ENCODE measurements at regions not wholly inside any gene's neighbourhood (a gene's known extent, or its start where the extent isn't known, plus 50 kb on each side); places are given as distances from the start of the nearest gene placed in this dataset.
"Not testable (repeated sequence)": the region's sequence is repeated elsewhere in the genome, so short reads cannot be mapped to it uniquely, and the experiment has no call there.

DNA sequence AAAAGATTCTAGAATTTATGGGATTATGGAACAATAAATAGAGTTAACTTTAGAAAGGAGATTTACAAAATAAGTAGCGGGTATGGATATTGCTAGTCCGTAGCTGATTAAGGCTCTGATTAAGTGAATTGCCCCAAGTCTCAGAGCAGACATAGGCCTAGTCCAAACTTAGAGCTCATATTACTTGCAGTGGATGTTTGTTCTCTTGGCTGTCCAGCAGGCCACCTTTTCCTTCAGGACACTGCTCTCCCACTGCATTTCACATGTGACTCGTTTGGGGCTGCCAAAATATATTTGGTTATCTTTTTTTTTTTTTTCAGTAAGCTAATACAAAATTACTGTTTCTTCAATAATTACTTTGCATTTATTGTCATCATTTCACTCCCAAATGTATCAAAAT, 76.6 kb downstream of the ARRDC3 start:
- POLR2A ChIA-PET, result interaction anchor here (1.5 kb wide), 1 partner anchor 77 kb away, joined by 4 read pairs; the partner anchor contains the start of gene ARRDC3
- no peak for DNase-seq (ENCODE audit: low spot score)

DNA sequence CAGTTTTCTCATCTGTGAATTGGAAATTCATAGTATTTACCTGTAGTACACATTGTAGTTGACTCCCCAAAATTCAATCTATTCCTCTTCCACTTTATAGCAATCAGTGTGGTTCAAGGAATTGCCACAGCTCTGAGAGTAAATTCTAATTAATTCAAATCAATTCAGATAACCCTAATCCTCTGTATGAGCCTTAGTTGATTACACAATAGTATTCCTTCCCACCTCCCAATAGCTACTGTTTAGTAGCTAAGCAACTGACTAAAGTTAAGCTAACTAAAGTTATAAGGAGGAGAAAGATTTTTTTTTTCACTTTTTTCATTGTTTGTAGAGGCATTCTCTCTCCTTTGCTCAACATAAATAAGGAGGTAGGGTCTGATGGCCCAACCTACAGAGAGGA, 77.5 kb downstream of the ARRDC3 start:
- ChIA-PET CTCF (ENCODE audit: unreplicated experiment) (no interaction called here), POLR2A (interaction anchor here (0.6 to 1.5 kb wide), 3 partner anchors 30 to 85 kb away, joined by 3 to 7 read pairs (median 4); partner anchors contain the start of gene ARRDC3)
- TF ChIP-seq EZH2phosphoT487 (IDR thresholded peaks at IDR 0.05; ENCODE audit: borderline replicate concordance, low read depth, low read length), result no peak
- TF ChIP-seq, protein P1, sequence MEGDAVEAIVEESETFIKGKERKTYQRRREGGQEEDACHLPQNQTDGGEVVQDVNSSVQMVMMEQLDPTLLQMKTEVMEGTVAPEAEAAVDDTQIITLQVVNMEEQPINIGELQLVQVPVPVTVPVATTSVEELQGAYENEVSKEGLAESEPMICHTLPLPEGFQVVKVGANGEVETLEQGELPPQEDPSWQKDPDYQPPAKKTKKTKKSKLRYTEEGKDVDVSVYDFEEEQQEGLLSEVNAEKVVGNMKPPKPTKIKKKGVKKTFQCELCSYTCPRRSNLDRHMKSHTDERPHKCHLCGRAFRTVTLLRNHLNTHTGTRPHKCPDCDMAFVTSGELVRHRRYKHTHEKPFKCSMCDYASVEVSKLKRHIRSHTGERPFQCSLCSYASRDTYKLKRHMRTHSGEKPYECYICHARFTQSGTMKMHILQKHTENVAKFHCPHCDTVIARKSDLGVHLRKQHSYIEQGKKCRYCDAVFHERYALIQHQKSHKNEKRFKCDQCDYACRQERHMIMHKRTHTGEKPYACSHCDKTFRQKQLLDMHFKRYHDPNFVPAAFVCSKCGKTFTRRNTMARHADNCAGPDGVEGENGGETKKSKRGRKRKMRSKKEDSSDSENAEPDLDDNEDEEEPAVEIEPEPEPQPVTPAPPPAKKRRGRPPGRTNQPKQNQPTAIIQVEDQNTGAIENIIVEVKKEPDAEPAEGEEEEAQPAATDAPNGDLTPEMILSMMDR (conservative IDR thresholded peaks at IDR 0.05; ENCODE audit: low read length), result no peak
- no peak overlapping the region for H3K27ac ChIP-seq (ENCODE audit: low read depth, low read length, poor library complexity, severe bottlenecking)
- H3K4me1 ChIP-seq (ENCODE audit: insufficient read depth, low read length, poor library complexity, severe bottlenecking), result no peaks in the 10 kb centered on the region
- no peaks in the 10 kb centered on the region for H3K79me2 ChIP-seq (ENCODE audit: insufficient read depth, low read depth, low read length)
- H2AFZ ChIP-seq (ENCODE audit: low read length), result no peak overlapping the region
- no peaks in the 10 kb centered on the region for H3K9me3 ChIP-seq (ENCODE audit: low read length)
- H3K36me3 ChIP-seq (ENCODE audit: insufficient read depth, low read length), result no peaks in the 10 kb centered on the region
- DNase-seq (ENCODE audit: low spot score), result no peak
- intact Hi-C loops (cut with micrococcal nuclease; ENCODE audit: unreplicated experiment), result no loop called here
- no peak overlapping the region for H3K4me3 ChIP-seq (ENCODE audit: low read depth, low read length, poor library complexity, severe bottlenecking)
- H3K4me2 ChIP-seq (ENCODE audit: low read length), result no peak overlapping the region
- no peaks in the 10 kb centered on the region for H3K9me2 ChIP-seq (ENCODE audit: insufficient read depth, low read length)
- BruUV-seq (replicated peaks), result no TSS peak
- no peaks in the 10 kb centered on the region for H4K20me1 ChIP-seq (ENCODE audit: insufficient read depth, low read length)

More for the DNA sequence above, 76.6 kb downstream of the ARRDC3 start:
- no peak overlapping the region for H2AFZ ChIP-seq (ENCODE audit: low read length)
- no peaks in the 10 kb centered on the region for H3K9me2 ChIP-seq (ENCODE audit: insufficient read depth, low read length)
- no peak overlapping the region for H3K27ac ChIP-seq (ENCODE audit: low read depth, low read length, poor library complexity, severe bottlenecking)
- H3K4me2 ChIP-seq (ENCODE audit: low read length), result no peak overlapping the region
- no peak for TF ChIP-seq EZH2phosphoT487 (IDR thresholded peaks at IDR 0.05; ENCODE audit: borderline replicate concordance, low read depth, low read length)
- TF ChIP-seq, protein P1 (conservative IDR thresholded peaks at IDR 0.05; ENCODE audit: low read length), result no peak
- peaks cover 8% of the 10 kb centered on the region for H3K4me1 ChIP-seq (ENCODE audit: insufficient read depth, low read length, poor library complexity, severe bottlenecking)
- no peaks in the 10 kb centered on the region for H4K20me1 ChIP-seq (ENCODE audit: insufficient read depth, low read length)
- intact Hi-C loops (cut with micrococcal nuclease; ENCODE audit: unreplicated experiment), result no loop called here
- BruUV-seq (replicated peaks), result no TSS peak
- no peak overlapping the region for H3K4me3 ChIP-seq (ENCODE audit: low read depth, low read length, poor library complexity, severe bottlenecking)
- no peaks in the 10 kb centered on the region for H3K36me3 ChIP-seq (ENCODE audit: insufficient read depth, low read length)
- H3K79me2 ChIP-seq (ENCODE audit: insufficient read depth, low read depth, low read length), result no peaks in the 10 kb centered on the region
- CTCF ChIA-PET (ENCODE audit: unreplicated experiment), result no interaction called here
- H3K9me3 ChIP-seq (ENCODE audit: low read length), result no peaks in the 10 kb centered on the region

DNA sequence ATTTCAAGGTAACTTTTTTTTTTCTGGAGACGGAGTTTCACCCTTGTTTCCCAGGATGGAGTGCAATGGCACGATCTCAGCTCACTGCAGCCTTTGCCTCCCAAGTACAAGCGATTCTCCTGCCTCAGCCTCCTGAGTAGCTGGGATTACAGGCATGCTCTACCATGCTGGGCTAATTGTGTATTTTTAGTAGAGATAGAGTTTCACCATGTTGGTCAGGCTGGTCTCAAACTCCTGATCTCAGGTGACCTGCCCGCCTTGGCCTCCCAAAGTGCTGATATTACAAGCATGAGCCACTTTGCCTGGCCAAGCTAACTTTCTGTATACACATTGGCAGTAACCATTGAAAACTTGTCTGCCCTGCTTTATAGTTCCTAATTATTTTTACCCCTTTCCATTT, 79.1 kb downstream of the ARRDC3 start:
- H4K20me1 ChIP-seq (ENCODE audit: insufficient read depth, low read length); DNase-seq (ENCODE audit: low spot score); H3K36me3 ChIP-seq (ENCODE audit: insufficient read depth, low read length); H3K9me3 ChIP-seq (ENCODE audit: low read length); H3K9me2 ChIP-seq (ENCODE audit: insufficient read depth, low read length); H3K79me2 ChIP-seq (ENCODE audit: insufficient read depth, low read depth, low read length); POLR2A ChIA-PET; H3K4me1 ChIP-seq (ENCODE audit: insufficient read depth, low read length, poor library complexity, severe bottlenecking); H2AFZ ChIP-seq (ENCODE audit: low read length); CTCF ChIA-PET (ENCODE audit: unreplicated experiment); H3K4me2 ChIP-seq (ENCODE audit: low read length); intact Hi-C loops (cut with micrococcal nuclease; ENCODE audit: unreplicated experiment); H3K27ac ChIP-seq (ENCODE audit: low read depth, low read length, poor library complexity, severe bottlenecking); H3K4me3 ChIP-seq (ENCODE audit: low read depth, low read length, poor library complexity, severe bottlenecking); BruUV-seq (replicated peaks): not testable (repeated sequence)

Data from OCI-LY7 (cell line).